Choroid plexus epithelial cell (primary cell): ENCODE measurements at regions not wholly inside any gene's neighbourhood (a gene's known extent, or its start where the extent isn't known, plus 50 kb on each side); places are given as distances from the start of the nearest gene placed in this dataset.

Experiments
- DNase-seq: peaks from one replicate; pipeline ENCODE4 v3.0.0-alpha.2; 2010; ENCODE audit warnings: low read depth
- H3K4me3 ChIP-seq: 2 replicates; pipeline ENCODE4 v1.5.1; 2011; ENCODE audit warnings: low read depth, mild to moderate bottlenecking, control low read depth, low read length, moderate library complexity
- TF ChIP-seq, protein P1 (sequence below): conservative IDR thresholded peaks from 2 replicates; pipeline ENCODE4 v1.5.1; 2011; ENCODE audit warnings: low read depth, mild to moderate bottlenecking, control low read depth, inconsistent platforms, low read length, moderate library complexity

GRCh38 chr13:30135351-30135750 is 172.0 kb downstream of the KATNAL1 start:
- TF ChIP-seq, protein P1, sequence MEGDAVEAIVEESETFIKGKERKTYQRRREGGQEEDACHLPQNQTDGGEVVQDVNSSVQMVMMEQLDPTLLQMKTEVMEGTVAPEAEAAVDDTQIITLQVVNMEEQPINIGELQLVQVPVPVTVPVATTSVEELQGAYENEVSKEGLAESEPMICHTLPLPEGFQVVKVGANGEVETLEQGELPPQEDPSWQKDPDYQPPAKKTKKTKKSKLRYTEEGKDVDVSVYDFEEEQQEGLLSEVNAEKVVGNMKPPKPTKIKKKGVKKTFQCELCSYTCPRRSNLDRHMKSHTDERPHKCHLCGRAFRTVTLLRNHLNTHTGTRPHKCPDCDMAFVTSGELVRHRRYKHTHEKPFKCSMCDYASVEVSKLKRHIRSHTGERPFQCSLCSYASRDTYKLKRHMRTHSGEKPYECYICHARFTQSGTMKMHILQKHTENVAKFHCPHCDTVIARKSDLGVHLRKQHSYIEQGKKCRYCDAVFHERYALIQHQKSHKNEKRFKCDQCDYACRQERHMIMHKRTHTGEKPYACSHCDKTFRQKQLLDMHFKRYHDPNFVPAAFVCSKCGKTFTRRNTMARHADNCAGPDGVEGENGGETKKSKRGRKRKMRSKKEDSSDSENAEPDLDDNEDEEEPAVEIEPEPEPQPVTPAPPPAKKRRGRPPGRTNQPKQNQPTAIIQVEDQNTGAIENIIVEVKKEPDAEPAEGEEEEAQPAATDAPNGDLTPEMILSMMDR = no peak
- DNase-seq = no peak
- H3K4me3 ChIP-seq = no peak overlapping the region

DNA sequence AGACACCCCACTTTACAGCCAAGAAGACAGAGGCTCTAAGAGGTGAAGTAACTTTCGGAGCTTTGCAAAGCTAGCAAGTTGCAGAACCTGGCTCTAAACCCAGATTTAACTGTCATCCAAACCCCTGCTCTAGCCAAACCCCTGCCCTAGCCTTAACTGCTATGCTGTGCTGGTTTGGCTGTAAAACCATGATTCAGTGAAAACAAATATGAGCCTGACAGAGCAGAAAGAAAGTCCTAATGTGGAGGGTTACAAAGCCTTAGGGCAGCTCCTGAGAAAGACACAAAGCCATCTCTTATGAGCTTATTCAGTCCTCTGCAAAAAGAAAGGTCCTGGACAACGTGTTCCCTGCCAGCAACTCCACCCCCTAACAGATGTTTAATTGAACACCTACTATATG is 172.8 kb downstream of the KATNAL1 start:
- TF ChIP-seq, protein P1 = no peak
- no peak for DNase-seq
- H3K4me3 ChIP-seq = no peak overlapping the region

- DNase-seq = no peak
- TF ChIP-seq, protein P1 = no peak
- no peak overlapping the region for H3K4me3 ChIP-seq
Measured at GRCh38 chr13:30133996-30134395, 173.4 kb downstream of the KATNAL1 start.

DNA sequence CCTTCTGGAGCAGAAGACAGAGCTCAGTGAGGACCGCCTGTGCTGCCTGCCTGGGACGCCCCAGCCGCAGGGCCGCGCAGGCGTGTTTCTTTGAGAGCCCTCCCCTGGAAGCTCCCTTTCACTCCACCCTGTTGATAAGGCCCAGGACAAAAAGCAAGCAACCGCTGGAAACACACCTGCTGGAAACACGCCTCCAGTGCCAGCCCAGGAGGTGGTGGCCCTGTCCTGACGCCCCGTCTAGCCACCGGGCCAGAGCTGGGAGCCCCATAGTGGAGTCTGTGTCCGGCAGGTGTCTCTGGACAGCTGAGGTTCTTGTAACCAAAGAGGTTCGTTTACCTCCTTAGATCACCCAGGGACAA is 173.8 kb downstream of the KATNAL1 start:
- TF ChIP-seq, protein P1 = no peak
- DNase-seq = no peak
- H3K4me3 ChIP-seq = no peak overlapping the region

- no peak overlapping the region for H3K4me3 ChIP-seq
- TF ChIP-seq, protein P1 = peak; percentile 95
- DNase-seq = peak; percentile 96
Measured at GRCh38 chr13:30132623-30133553, 174.5 kb downstream of the KATNAL1 start.

- DNase-seq = no peak
- TF ChIP-seq, protein P1 = no peak
- no peak overlapping the region for H3K4me3 ChIP-seq
Measured at GRCh38 chr13:30129411-30129810, 177.9 kb downstream of the KATNAL1 start.

DNA sequence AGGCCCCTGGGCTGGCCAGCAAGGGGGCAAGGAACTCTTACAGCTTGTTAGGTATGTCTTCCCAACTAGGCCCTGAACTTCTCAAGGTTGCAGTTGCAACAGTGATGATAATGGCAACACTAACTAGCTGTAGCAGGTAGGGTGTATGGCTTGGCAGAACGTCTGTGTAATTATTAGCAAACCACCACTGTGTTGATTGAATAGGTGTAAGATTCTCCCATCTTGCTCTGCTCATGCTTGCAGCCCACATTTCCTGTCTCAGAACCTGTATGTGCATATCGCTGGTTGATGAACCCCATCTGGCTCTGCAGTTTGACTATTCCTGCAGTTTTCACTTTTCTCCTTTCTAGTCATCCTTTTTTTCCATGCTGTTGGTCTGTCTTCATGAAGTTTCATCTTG is 178.8 kb downstream of the KATNAL1 start:
- TF ChIP-seq, protein P1 = no peak

More for the DNA sequence above, 178.8 kb downstream of the KATNAL1 start:
- DNase-seq = no peak
- H3K4me3 ChIP-seq = no peak overlapping the region
